GM18517 (cell line): ENCODE measurements at regions not wholly inside any gene's neighbourhood (a gene's known extent, or its start where the extent isn't known, plus 50 kb on each side); places are given as distances from the start of the nearest gene placed in this dataset.
"Not testable (repeated sequence)": the region's sequence is repeated elsewhere in the genome, so short reads cannot be mapped to it uniquely, and the experiment has no call there.

ENCODE experiments used
- ATAC-seq: cut with Tn5 transposase; IDR thresholded peaks from one replicate; pipeline ENCODE4 v1.9.1; 2021; ENCODE audit warnings: mild to moderate bottlenecking, moderate library complexity; ENCODE audit not compliant: unreplicated experiment

DNA sequence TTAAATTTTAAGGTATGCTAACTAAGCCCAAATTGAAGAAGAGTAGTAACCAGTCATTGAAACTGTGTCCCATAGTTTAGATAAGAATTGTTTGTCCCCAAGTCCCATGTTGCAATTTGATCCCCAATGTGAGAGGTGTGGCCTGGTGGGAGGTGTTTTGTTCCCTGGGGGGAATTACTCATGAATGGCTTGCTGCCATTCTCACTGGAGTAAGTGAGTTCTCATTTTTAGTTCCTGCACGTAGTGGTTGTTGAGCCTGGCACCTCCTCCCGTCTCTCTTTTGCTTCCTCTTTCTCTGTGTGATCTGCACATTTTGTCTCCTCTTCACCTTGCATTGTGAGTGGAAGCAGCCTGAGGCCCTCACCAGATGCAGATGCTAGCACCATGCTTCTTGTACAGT lies 1271.0 kb downstream of the NSUN3 start:
- ATAC-seq: no peak

- ATAC-seq: no peak
These were observed 1271.6 kb downstream of the NSUN3 start for GRCh38 chr3:95334461-95334860.

- no peak for ATAC-seq
These were observed 1272.7 kb downstream of the NSUN3 start for GRCh38 chr3:95335517-95335916.

DNA sequence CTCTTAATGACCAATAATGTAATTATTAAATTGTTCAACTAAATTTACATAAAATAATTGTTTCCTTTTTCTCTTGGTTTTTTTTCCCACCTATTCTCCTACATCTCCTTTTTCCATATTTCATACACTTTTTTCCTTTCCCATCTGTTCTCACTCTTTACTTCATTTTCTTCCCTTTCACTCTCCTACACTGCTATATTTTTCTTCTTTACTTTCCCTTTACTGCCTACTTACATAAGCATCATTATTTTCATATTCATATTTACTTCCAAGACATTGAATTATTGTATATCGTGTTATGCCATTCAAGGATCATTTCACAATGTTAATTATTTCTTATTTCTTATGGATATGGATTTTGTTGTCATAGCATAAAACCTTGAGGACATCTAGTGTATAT lies 1275.6 kb downstream of the NSUN3 start:
- no peak for ATAC-seq

GRCh38 chr3:95341314-95341713 lies 1278.5 kb downstream of the NSUN3 start:
- ATAC-seq: no peak

DNA sequence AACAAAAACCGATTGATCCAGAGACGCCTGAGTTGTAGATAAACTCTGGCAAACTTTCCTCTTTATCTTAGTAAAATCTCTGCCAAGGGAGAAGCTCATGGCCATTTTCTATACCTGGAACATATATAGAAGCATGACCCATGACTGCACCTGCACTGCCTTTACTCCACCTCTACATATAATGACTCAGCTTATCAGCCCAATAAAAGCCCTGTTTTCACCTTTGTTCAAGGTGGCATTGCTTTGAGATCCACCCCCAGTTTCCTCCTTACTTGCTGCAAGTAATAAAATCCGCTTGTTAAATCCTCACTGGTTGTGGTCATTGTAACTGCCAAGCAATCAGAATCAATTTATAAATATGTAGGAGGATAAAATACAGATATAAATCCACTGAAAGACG lies 1280.4 kb downstream of the NSUN3 start:
- no peak for ATAC-seq

- no peak for ATAC-seq
These were observed 1280.9 kb downstream of the NSUN3 start for GRCh38 chr3:95343767-95344166.

DNA sequence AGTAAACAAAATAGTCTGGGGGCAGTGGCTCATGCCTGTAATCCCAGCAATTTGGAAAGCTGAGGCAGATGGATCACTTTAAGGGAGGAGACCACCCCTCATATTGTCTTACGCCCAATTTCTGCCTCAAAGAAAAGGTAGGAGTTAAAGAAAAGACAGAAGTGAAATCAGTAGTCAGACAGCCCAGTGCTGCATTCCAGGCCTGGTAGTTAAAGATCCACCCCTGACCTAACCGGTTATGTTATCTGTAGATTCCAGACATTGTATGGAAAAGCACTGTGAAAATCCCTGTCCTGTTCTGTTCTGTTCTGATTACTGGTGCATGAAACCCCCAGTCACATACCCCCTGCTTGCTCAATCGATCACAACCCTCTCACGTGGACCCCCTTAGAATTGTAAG lies 1285.1 kb downstream of the NSUN3 start:
- not testable (repeated sequence) for ATAC-seq

- ATAC-seq: no peak
These were observed 1286.0 kb downstream of the NSUN3 start for GRCh38 chr3:95348879-95349278.

GRCh38 chr3:95350049-95350448 lies 1287.2 kb downstream of the NSUN3 start:
- ATAC-seq: no peak

GRCh38 chr3:95351158-95351557 lies 1288.3 kb downstream of the NSUN3 start:
- peak; percentile 50 for ATAC-seq

DNA sequence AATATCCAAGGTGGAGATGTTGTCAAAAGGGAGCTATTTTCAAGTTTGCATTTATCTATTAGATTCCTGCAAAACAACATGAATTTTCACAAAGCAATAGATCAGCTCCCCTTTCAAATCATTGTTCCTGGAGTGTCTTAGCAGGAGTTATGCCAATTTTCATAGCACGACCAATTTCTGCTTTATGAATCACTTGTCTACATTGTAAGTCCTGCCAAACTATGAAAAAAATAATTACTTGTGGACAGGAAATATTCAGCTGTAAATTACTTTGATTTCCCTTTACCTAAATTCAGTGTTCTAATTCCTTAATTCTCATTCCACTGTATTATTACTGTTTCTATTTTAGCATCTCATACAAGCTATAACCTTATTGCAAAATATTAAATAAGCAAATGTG lies 1289.6 kb downstream of the NSUN3 start:
- no peak for ATAC-seq

GRCh38 chr3:95354489-95354888 lies 1291.6 kb downstream of the NSUN3 start:
- ATAC-seq: no peak

DNA sequence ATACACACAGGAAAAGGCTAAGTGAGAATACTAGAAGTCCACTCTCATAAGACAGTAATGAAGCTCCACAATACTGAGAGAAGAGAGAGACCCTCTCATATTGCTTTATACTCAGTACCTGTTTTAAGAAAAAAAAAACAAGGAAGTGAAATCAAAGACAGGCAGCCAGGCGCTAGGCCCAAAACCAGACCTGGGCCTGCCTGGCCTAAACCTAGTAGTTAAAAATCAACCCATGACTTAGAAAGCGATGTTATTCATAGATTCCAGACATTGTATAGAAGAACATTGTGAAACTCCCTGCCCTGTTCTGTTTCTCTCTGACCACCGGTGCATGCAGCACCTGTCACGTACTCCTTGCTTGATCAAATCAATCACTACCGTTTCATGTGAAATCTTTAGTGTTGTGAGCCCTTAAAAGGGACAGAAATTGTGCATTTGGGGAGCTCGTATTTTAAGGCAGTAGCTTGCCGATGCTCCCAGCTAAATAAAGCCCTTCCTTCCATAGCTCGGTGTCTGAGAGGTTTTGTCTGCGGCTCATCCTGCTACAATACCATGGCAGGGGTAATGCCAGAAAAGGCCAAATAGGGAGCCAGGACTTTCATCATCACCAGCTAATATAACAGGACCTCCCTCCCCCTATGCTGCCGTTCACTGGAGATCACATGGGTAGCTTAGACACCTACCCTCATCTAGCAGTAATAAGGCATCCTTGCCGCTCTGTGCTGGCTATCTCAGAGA lies 1294.1 kb downstream of the NSUN3 start:
- ATAC-seq: peak; percentile 57

DNA sequence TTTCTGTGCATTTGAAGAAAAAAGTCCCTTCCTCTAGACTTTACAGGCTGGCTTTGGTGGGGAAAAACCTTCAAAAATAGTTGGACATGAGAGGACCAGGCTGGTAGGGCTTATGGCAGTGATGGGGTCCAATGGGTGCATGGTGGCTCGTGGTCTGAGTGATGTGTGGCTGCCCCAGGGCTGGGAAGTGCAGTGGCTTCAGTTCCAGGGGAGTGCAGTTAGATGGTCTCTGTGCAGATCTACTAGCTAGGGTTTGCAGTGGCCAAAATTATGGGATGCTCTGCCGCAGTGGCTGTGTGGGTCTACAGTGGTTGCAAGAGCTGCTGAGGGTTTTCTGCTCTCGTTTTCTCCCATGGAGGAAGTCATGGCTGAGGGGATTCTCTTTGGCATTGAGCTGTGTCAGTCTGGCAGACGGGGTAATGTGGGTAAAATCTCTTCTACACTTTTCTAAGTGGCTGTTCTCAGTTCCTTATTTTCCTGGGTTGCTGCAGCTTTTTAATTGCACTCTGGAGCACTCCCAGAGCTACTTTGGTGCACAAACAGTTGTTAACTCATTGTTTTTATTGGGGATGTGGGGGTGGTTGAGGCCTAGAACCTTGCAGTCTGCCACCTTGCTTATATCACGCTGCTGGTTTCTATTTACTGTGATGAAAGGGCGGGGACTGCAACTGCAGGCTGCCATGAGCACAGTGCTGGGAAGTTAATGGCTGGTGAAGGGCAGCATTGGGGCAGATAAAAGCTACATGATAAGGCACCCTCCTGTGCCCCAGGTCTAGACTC lies 1324.6 kb downstream of the NSUN3 start:
- no peak for ATAC-seq

DNA sequence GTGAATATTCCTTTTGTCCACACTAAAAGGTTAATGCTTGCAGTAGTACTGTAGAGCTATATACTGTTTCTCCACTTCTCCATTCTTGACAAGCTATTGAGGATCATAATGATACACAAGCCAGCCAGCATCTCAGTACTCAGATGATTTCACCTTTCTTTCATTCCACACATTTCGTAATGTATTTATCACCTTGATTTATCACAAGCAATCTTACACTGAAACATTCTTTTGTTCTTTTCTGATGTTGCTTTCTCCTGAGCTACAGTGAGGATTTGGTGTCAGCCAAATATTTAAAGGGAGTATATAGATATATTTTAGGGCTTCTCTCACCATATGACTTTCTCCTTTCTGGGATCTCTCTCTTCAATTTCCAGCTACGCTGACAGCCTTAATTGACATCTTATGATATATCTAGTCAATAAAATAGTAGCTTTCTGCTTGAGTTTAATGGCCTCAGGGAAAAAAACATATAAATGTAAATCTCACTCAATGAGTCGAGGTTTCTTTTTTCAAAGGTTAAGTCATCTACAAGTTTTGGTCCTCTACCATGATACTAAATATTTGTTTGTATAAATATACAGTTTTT lies 1327.0 kb downstream of the NSUN3 start:
- ATAC-seq: no peak

DNA sequence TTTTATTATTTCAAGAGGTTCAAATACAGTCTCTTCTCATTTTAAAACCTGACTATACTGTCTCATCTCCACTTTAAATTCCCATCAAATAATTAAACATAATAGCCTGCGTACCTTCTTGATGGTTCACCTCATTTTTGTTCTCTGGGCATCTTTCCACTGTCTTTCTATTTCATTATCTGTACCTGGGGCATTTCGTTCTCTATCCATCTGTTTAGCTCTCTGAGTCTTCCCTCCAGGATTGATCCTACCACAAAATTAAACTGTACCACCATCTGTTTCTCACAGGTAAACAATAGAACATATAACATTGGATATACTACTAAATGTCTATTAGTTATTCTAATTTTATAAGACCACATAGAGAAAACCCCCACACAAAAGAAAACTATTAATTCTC lies 1331.4 kb downstream of the NSUN3 start:
- ATAC-seq: no peak

GRCh38 chr3:95399585-95399984 lies 1336.7 kb downstream of the NSUN3 start:
- no peak for ATAC-seq

DNA sequence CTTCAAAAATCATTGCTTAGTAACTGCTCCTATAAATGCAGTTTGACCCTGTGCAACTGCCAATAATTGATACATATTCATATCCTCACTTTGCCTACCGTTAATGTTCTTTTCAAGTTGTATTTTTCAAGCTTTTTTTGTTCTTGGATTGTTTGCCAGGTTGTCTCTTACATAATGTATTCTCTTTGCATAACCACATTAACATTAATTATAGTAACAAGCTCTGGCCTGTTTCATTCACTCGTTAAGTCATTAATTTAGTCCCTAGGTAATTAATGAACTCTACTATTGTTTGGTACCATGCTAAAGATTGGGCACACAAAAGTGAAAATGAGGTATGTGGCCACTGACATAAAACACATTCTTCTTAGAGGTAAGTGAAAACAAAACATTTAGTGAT lies 1338.8 kb downstream of the NSUN3 start:
- ATAC-seq: no peak

GRCh38 chr3:95407709-95408463 lies 1345.0 kb downstream of the NSUN3 start:
- ATAC-seq: no peak

DNA sequence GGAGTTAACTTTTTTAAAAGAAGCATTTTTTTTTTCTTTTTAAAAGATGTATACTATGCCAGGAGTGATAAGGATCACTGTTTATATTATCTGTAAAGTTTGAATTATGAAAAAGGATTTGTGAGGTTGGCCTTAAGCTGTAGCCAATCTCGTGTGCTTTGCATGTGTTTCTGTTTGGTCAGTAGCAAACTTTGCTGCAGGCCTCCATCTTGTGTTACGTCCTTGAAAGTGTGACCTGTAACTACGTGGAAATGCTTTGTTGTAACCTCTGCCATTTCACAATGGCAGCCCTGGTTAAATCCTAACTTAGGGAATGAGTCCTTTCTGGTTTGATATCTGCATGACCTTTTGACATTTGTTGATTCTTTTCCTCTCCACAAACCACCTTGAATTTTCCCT lies 1345.6 kb downstream of the NSUN3 start:
- no peak for ATAC-seq
